Neural cell (in vitro differentiated cells): ENCODE measurements at regions not wholly inside any gene's neighbourhood (a gene's known extent, or its start where the extent isn't known, plus 50 kb on each side); places are given as distances from the start of the nearest gene placed in this dataset.

Experiments used
- H2AFZ ChIP-seq: fragments of 200-600, 300-800 bp; sonication (generic), shearing (Covaris generic); 2 replicates; pipeline ENCODE4 v1.6.0; 2014; ENCODE audit warnings: low read depth, mild to moderate bottlenecking, antibody characterized with exemption, low read length, moderate library complexity
- H3F3A ChIP-seq: fragments of 200-600 bp; shearing (Covaris generic); 2 replicates; pipeline ENCODE4 v1.6.1; 2016; ENCODE audit warnings: mild to moderate bottlenecking, moderate library complexity, mixed read lengths, antibody characterized with exemption, low read length; ENCODE audit not compliant: insufficient read depth, poor library complexity, severe bottlenecking
- H3K27ac ChIP-seq: fragments of 200-600, 300-800 bp; sonication (generic), shearing (Covaris generic); 2 replicates; pipeline ENCODE4 v1.5.1; 2014; ENCODE audit warnings: mild to moderate bottlenecking, low read length, moderate library complexity
- H3K27me3 ChIP-seq: fragments of 300-800, 200-600 bp; sonication (generic), shearing (Covaris generic); 2 replicates; pipeline ENCODE4 v1.6.0; 2014; ENCODE audit warnings: mild to moderate bottlenecking, low read depth, low read length, moderate library complexity; ENCODE audit not compliant: insufficient read depth
- H3K36me3 ChIP-seq: fragments of 300-800, 200-600 bp; sonication (generic), shearing (Covaris generic); 2 replicates; pipeline ENCODE4 v1.5.1; 2014; ENCODE audit warnings: mild to moderate bottlenecking, antibody characterized with exemption, low read length, moderate library complexity; ENCODE audit not compliant: insufficient read depth
- H3K4me2 ChIP-seq: fragments of 300-800, 200-600 bp; sonication (generic), shearing (Covaris generic); 2 replicates; pipeline ENCODE4 v1.6.0; 2014; ENCODE audit warnings: mild to moderate bottlenecking, low read length
- H3K4me3 ChIP-seq: fragments of 300-800, 200-600 bp; sonication (generic), shearing (Covaris generic); 2 replicates; pipeline ENCODE4 v1.5.1; 2014; ENCODE audit warnings: mild to moderate bottlenecking, low read length, moderate library complexity
- H3K79me2 ChIP-seq: fragments of 200-600 bp; shearing (Covaris generic); replicated peaks from 2 replicates; pipeline ENCODE4 v1.6.0; 2014; ENCODE audit warnings: mild to moderate bottlenecking, low read length, moderate library complexity; ENCODE audit not compliant: insufficient read depth
- H3K9ac ChIP-seq: fragments of 300-800, 200-600 bp; sonication (generic), shearing (Covaris generic); 2 replicates; pipeline ENCODE4 v1.6.1; 2016; ENCODE audit warnings: mild to moderate bottlenecking, low read length, mixed read lengths
- H3K9me2 ChIP-seq: fragments of 200-600 bp; shearing (Covaris generic); 2 replicates; pipeline ENCODE4 v1.6.1; 2016; ENCODE audit warnings: mild to moderate bottlenecking, low read length, mixed read lengths; ENCODE audit not compliant: insufficient read depth
- H3K9me3 ChIP-seq: fragments of 200-600, 300-800 bp; sonication (generic), shearing (Covaris generic); 2 replicates; pipeline ENCODE4 v1.6.1; 2016; ENCODE audit warnings: mild to moderate bottlenecking, mixed run types, low read length, moderate library complexity, mixed read lengths
- H4K20me1 ChIP-seq: fragments of 200-600 bp; shearing (Covaris generic); 2 replicates; pipeline ENCODE4 v1.6.1; 2016; ENCODE audit warnings: mild to moderate bottlenecking, mixed run types; ENCODE audit not compliant: insufficient read depth
- EP300 ChIP-seq: fragments of 450-650 bp; conservative IDR thresholded peaks from 2 replicates; pipeline ENCODE4 v1.6.1; 2014; ENCODE audit warnings: antibody characterized with exemption, mild to moderate bottlenecking, moderate library complexity; ENCODE audit not compliant: poor library complexity, severe bottlenecking
- EZH2 ChIP-seq: fragments of 200-600, 300-800 bp; shearing (Covaris generic), sonication (generic); IDR thresholded peaks from 2 replicates; pipeline ENCODE4 v1.6.1; 2014; ENCODE audit warnings: antibody characterized with exemption, low read length, borderline replicate concordance, mild to moderate bottlenecking; ENCODE audit not compliant: insufficient read depth, poor library complexity, severe bottlenecking
- MXI1 ChIP-seq: fragments of 450-650 bp; conservative IDR thresholded peaks from 2 replicates; pipeline ENCODE4 v1.6.1; 2014; ENCODE audit warnings: antibody characterized with exemption, mild to moderate bottlenecking; ENCODE audit not compliant: poor library complexity, severe bottlenecking
- POLR2AphosphoS5 ChIP-seq: IDR thresholded peaks from 2 replicates; pipeline ENCODE4 v1.6.1; 2012
- RAD21 ChIP-seq: fragments of 450-650 bp; conservative IDR thresholded peaks from 2 replicates; pipeline ENCODE4 v1.6.1; 2014; ENCODE audit warnings: antibody characterized with exemption, mild to moderate bottlenecking, moderate library complexity
- SMC3 ChIP-seq: fragments of 450-650 bp; conservative IDR thresholded peaks from 2 replicates; pipeline ENCODE4 v1.6.1; 2014; ENCODE audit warnings: antibody characterized with exemption, mild to moderate bottlenecking, moderate library complexity; ENCODE audit not compliant: poor library complexity
- TAF1 ChIP-seq: IDR thresholded peaks from 2 replicates; pipeline ENCODE4 v1.6.1; 2012; ENCODE audit warnings: low read depth
- TF ChIP-seq, protein P1 (sequence below): IDR thresholded peaks from 2 replicates; pipeline ENCODE4 v1.6.1; 2012; ENCODE audit warnings: borderline replicate concordance
- TF ChIP-seq, protein P2 (sequence below): fragments of 450-650 bp; IDR thresholded peaks from 2 replicates; pipeline ENCODE4 v1.5.1; 2014; ENCODE audit warnings: antibody characterized with exemption, mild to moderate bottlenecking, moderate library complexity; ENCODE audit not compliant: poor library complexity, severe bottlenecking

DNA sequence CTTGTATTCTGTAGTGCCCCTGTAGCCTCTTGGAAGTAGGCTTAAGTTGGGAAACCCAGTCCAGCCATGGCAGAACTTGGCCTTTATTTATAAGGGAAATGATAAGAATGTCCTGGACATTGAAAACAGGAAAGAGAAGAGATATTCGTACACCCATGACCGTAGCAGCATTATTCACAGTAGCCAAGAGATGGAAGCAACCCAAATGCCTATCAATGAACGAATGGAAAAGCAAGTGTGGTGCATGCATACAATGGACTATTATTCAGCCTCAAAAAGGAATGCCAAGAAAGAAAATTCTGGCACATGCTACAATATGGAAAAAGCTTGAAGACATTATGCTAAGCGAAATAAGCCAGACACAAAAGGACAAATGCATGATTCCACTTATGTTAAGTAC lies 315.3 kb downstream of the CXCL12 start:
- Histone ChIP-seq H3K9me3 (no peaks in the 10 kb centered on the region), H3K9ac (no peak overlapping the region), H3K9me2 (no peaks in the 10 kb centered on the region), H3K27ac (no peak overlapping the region), H4K20me1 (no peaks in the 10 kb centered on the region), H2AFZ (no peak overlapping the region), H3K27me3 (no peaks in the 10 kb centered on the region), H3K4me2 (no peak overlapping the region), H3K36me3 (no peaks in the 10 kb centered on the region), H3K79me2 (no peaks in the 10 kb centered on the region), H3F3A (no peaks in the 10 kb centered on the region), H3K4me3 (no peak overlapping the region)
- no peak for TF ChIP-seq EZH2
- no peak for TF ChIP-seq RAD21
- no peak for TF ChIP-seq POLR2AphosphoS5
- TF ChIP-seq TAF1, result no peak
- no peak for TF ChIP-seq EP300

DNA sequence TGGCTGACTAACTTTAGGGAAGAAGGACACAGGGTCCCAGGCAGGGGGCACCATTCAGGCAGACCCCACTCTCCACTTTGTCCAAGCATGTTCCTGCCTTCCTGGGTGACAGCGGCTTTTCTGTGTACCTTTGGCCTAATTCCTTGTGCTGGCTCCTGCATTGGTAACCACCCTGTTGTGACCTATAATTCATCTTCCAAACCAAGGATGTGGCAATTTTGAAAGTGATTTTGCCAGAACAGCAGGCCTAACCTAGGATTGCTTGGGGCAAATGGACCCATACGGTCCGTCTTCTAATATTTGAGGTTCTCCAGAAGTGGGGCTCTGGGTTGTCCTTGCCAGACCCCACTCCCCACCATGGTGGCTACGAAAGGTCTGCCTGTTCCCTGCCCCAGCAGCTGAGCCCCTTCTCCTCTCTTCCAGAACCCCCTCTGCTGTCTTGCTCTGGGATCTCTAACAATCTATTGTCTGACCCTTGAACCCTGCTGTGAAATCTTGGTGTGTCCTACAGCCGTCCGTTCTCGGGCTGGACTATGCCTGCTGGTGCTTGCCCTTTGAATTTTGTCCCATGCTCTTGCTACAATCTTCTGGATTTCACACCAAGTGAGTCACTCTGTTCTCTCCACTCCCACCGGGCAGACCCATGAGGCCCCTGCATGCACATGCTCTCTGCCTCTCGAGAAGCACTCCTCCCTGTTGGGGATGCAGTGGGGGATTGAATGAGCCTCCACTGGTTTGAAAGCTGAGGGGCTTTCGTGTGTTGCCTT lies 316.0 kb downstream of the CXCL12 start:
- TF ChIP-seq EZH2, result no peak
- TF ChIP-seq TAF1, result no peak
- TF ChIP-seq SMC3, result no peak
- no peak for TF ChIP-seq RAD21
- TF ChIP-seq MXI1, result no peak
- TF ChIP-seq EP300, result no peak
- TF ChIP-seq, protein P1, sequence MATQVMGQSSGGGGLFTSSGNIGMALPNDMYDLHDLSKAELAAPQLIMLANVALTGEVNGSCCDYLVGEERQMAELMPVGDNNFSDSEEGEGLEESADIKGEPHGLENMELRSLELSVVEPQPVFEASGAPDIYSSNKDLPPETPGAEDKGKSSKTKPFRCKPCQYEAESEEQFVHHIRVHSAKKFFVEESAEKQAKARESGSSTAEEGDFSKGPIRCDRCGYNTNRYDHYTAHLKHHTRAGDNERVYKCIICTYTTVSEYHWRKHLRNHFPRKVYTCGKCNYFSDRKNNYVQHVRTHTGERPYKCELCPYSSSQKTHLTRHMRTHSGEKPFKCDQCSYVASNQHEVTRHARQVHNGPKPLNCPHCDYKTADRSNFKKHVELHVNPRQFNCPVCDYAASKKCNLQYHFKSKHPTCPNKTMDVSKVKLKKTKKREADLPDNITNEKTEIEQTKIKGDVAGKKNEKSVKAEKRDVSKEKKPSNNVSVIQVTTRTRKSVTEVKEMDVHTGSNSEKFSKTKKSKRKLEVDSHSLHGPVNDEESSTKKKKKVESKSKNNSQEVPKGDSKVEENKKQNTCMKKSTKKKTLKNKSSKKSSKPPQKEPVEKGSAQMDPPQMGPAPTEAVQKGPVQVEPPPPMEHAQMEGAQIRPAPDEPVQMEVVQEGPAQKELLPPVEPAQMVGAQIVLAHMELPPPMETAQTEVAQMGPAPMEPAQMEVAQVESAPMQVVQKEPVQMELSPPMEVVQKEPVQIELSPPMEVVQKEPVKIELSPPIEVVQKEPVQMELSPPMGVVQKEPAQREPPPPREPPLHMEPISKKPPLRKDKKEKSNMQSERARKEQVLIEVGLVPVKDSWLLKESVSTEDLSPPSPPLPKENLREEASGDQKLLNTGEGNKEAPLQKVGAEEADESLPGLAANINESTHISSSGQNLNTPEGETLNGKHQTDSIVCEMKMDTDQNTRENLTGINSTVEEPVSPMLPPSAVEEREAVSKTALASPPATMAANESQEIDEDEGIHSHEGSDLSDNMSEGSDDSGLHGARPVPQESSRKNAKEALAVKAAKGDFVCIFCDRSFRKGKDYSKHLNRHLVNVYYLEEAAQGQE, result no peak
- TF ChIP-seq, protein P2, sequence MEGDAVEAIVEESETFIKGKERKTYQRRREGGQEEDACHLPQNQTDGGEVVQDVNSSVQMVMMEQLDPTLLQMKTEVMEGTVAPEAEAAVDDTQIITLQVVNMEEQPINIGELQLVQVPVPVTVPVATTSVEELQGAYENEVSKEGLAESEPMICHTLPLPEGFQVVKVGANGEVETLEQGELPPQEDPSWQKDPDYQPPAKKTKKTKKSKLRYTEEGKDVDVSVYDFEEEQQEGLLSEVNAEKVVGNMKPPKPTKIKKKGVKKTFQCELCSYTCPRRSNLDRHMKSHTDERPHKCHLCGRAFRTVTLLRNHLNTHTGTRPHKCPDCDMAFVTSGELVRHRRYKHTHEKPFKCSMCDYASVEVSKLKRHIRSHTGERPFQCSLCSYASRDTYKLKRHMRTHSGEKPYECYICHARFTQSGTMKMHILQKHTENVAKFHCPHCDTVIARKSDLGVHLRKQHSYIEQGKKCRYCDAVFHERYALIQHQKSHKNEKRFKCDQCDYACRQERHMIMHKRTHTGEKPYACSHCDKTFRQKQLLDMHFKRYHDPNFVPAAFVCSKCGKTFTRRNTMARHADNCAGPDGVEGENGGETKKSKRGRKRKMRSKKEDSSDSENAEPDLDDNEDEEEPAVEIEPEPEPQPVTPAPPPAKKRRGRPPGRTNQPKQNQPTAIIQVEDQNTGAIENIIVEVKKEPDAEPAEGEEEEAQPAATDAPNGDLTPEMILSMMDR, result no peak
- Histone ChIP-seq H3K36me3 (no peaks in the 10 kb centered on the region), H3K9me3 (no peaks in the 10 kb centered on the region)

More for the DNA sequence above, 316.0 kb downstream of the CXCL12 start:
- H3F3A ChIP-seq, result no peaks in the 10 kb centered on the region
- no peak overlapping the region for H3K4me2 ChIP-seq
- H3K4me3 ChIP-seq, result no peak overlapping the region
- no peak overlapping the region for H3K9ac ChIP-seq
- no peaks in the 10 kb centered on the region for H4K20me1 ChIP-seq
- H3K9me2 ChIP-seq, result no peaks in the 10 kb centered on the region
- H3K79me2 ChIP-seq, result no peaks in the 10 kb centered on the region
- H2AFZ ChIP-seq, result no peak overlapping the region
- no peak overlapping the region for H3K27ac ChIP-seq
- no peaks in the 10 kb centered on the region for H3K27me3 ChIP-seq
